Astrocyte (in vitro differentiated cells and primary cell): ENCODE measurements at regions not wholly inside any gene's neighbourhood (a gene's known extent, or its start where the extent isn't known, plus 50 kb on each side); places are given as distances from the start of the nearest gene placed in this dataset.

ENCODE experiments used
- DNase-seq: peaks from one replicate; pipeline ENCODE4 v3.0.0-alpha.2; 2010; ENCODE audit warnings: low read depth
- FAIRE-seq: peaks from 2 replicates; lab custom pipeline; 2011; peaks lifted over from hg19 to GRCh38; lab: Jason Lieb, UNC
- H2AFZ ChIP-seq: 2 replicates; pipeline ENCODE4 v1.6.0; 2012; ENCODE audit warnings: low read depth, low read length, inconsistent platforms
- H3K27ac ChIP-seq: 2 replicates; pipeline ENCODE4 v1.5.1; 2011; ENCODE audit warnings: low read depth, low read length, inconsistent platforms
- H3K27me3 ChIP-seq: 2 replicates; pipeline ENCODE4 v1.6.0; 2011; ENCODE audit warnings: low read length, inconsistent platforms; ENCODE audit not compliant: insufficient read depth
- H3K36me3 ChIP-seq: 2 replicates; pipeline ENCODE4 v1.5.1; 2011; ENCODE audit warnings: low read length, inconsistent platforms; ENCODE audit not compliant: insufficient read depth
- H3K4me1 ChIP-seq: 2 replicates; pipeline ENCODE4 v1.5.1; 2011; ENCODE audit warnings: low read length, inconsistent platforms; ENCODE audit not compliant: insufficient read depth
- H3K4me2 ChIP-seq: 2 replicates; pipeline ENCODE4 v1.6.0; 2012; ENCODE audit warnings: low read length, inconsistent platforms
- H3K4me3 ChIP-seq: 2 replicates; pipeline ENCODE4 v1.5.1; 2011; ENCODE audit warnings: low read depth, mild to moderate bottlenecking, low read length, inconsistent platforms; ENCODE audit not compliant: insufficient read depth
- H3K79me2 ChIP-seq: 2 replicates; pipeline ENCODE4 v1.6.0; 2012; ENCODE audit warnings: mild to moderate bottlenecking, low read length, inconsistent platforms; ENCODE audit not compliant: insufficient read depth
- H3K9ac ChIP-seq: 2 replicates; pipeline ENCODE4 v1.6.0; 2012; ENCODE audit warnings: mild to moderate bottlenecking, low read length, inconsistent platforms
- H3K9me3 ChIP-seq: 2 replicates; pipeline ENCODE4 v1.5.1; 2012; ENCODE audit warnings: low read depth, mild to moderate bottlenecking, low read length, inconsistent platforms; ENCODE audit not compliant: insufficient read depth
- H4K20me1 ChIP-seq: 2 replicates; pipeline ENCODE4 v1.6.0; 2012; ENCODE audit warnings: low read length, inconsistent platforms; ENCODE audit not compliant: insufficient read depth
- H3K27ac Mint-ChIP-seq: one replicate; pipeline ENCODE4 v1.8.0; 2021; ENCODE audit warnings: mild to moderate bottlenecking, mixed read lengths; ENCODE audit not compliant: unreplicated experiment
- H3K27me3 Mint-ChIP-seq: one replicate; pipeline ENCODE4 v1.8.0; 2021; ENCODE audit warnings: low read depth, mixed read lengths; ENCODE audit not compliant: unreplicated experiment
- H3K36me3 Mint-ChIP-seq: one replicate; pipeline ENCODE4 v1.8.0; 2021; ENCODE audit warnings: low read depth, mixed read lengths; ENCODE audit not compliant: unreplicated experiment
- H3K4me1 Mint-ChIP-seq: one replicate; pipeline ENCODE4 v1.8.0; 2021; ENCODE audit warnings: low read depth, mixed read lengths; ENCODE audit not compliant: unreplicated experiment
- H3K4me3 Mint-ChIP-seq: one replicate; pipeline ENCODE4 v1.8.0; 2021; ENCODE audit warnings: mild to moderate bottlenecking, moderate library complexity, mixed read lengths; ENCODE audit not compliant: unreplicated experiment
- H3K9me3 Mint-ChIP-seq: one replicate; pipeline ENCODE4 v1.8.0; 2021; ENCODE audit warnings: mild to moderate bottlenecking, mixed read lengths; ENCODE audit not compliant: unreplicated experiment
- EZH2 ChIP-seq: IDR thresholded peaks from 2 replicates; pipeline ENCODE4 v1.6.1; 2012; ENCODE audit warnings: mild to moderate bottlenecking, low read length, inconsistent platforms; ENCODE audit not compliant: insufficient read depth
- TF ChIP-seq, protein P1 (sequence below): IDR thresholded peaks from 2 replicates; pipeline ENCODE4 v1.5.1; 2011; ENCODE audit warnings: low read depth, mild to moderate bottlenecking, inconsistent platforms, low read length, moderate library complexity; ENCODE audit not compliant: insufficient read depth

- Histone ChIP-seq H2AFZ (no peak overlapping the region), H3K36me3 (no peaks in the 10 kb centered on the region), H3K27me3 (no peaks in the 10 kb centered on the region), H3K9ac (peak overlapping the region; percentile 0), H3K9me3 (no peaks in the 10 kb centered on the region), H3K4me1 (no peaks in the 10 kb centered on the region), H4K20me1 (no peaks in the 10 kb centered on the region), H3K4me2 (peak overlapping the region; percentile 33), H3K27ac (no peak overlapping the region), H3K4me3 (no peak overlapping the region), H3K79me2 (no peaks in the 10 kb centered on the region)
- H3K27ac Mint-ChIP-seq = no peak overlapping the region
- no peak overlapping the region for H3K4me3 Mint-ChIP-seq
- H3K9me3 Mint-ChIP-seq = no peaks in the 10 kb centered on the region
- peaks cover 4% of the 10 kb centered on the region for H3K4me1 Mint-ChIP-seq
- TF ChIP-seq, protein P1, sequence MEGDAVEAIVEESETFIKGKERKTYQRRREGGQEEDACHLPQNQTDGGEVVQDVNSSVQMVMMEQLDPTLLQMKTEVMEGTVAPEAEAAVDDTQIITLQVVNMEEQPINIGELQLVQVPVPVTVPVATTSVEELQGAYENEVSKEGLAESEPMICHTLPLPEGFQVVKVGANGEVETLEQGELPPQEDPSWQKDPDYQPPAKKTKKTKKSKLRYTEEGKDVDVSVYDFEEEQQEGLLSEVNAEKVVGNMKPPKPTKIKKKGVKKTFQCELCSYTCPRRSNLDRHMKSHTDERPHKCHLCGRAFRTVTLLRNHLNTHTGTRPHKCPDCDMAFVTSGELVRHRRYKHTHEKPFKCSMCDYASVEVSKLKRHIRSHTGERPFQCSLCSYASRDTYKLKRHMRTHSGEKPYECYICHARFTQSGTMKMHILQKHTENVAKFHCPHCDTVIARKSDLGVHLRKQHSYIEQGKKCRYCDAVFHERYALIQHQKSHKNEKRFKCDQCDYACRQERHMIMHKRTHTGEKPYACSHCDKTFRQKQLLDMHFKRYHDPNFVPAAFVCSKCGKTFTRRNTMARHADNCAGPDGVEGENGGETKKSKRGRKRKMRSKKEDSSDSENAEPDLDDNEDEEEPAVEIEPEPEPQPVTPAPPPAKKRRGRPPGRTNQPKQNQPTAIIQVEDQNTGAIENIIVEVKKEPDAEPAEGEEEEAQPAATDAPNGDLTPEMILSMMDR = no peak
- TF ChIP-seq EZH2 = no peak
- FAIRE-seq (peak; percentile 9), DNase-seq (peak; percentile 65)
- no peaks in the 10 kb centered on the region for H3K36me3 Mint-ChIP-seq
- no peaks in the 10 kb centered on the region for H3K27me3 Mint-ChIP-seq
Observed at GRCh38 chr3:106963442-106963841, 413.8 kb upstream of the CCDC54 start.

- Histone ChIP-seq H3K4me2 (no peak overlapping the region), H3K79me2 (no peaks in the 10 kb centered on the region), H3K9me3 (no peaks in the 10 kb centered on the region), H3K27me3 (no peaks in the 10 kb centered on the region), H3K36me3 (no peaks in the 10 kb centered on the region), H3K27ac (no peak overlapping the region), H3K9ac (no peak overlapping the region), H2AFZ (no peak overlapping the region), H4K20me1 (no peaks in the 10 kb centered on the region), H3K4me1 (no peaks in the 10 kb centered on the region), H3K4me3 (no peak overlapping the region)
- H3K9me3 Mint-ChIP-seq = no peaks in the 10 kb centered on the region
- DNase-seq (no peak), FAIRE-seq (no peak)
- H3K36me3 Mint-ChIP-seq = no peaks in the 10 kb centered on the region
- H3K4me3 Mint-ChIP-seq = no peak overlapping the region
- no peak for TF ChIP-seq EZH2
- TF ChIP-seq, protein P1 = no peak
- peaks cover 4% of the 10 kb centered on the region for H3K4me1 Mint-ChIP-seq
- H3K27ac Mint-ChIP-seq = no peak overlapping the region
- H3K27me3 Mint-ChIP-seq = no peaks in the 10 kb centered on the region
Observed at GRCh38 chr3:106965307-106965706, 411.9 kb upstream of the CCDC54 start.

GRCh38 chr3:106969596-106969995, 407.6 kb upstream of the CCDC54 start:
- H3K79me2 ChIP-seq = no peaks in the 10 kb centered on the region
- H3K9me3 ChIP-seq = no peaks in the 10 kb centered on the region
- no peaks in the 10 kb centered on the region for H3K36me3 Mint-ChIP-seq
- no peak overlapping the region for H3K4me3 Mint-ChIP-seq
- no peaks in the 10 kb centered on the region for H4K20me1 ChIP-seq
- H3K9me3 Mint-ChIP-seq = no peaks in the 10 kb centered on the region
- no peaks in the 10 kb centered on the region for H3K27me3 Mint-ChIP-seq
- FAIRE-seq (no peak), DNase-seq (no peak)
- no peaks in the 10 kb centered on the region for H3K4me1 ChIP-seq
- H3K27ac ChIP-seq = no peak overlapping the region
- H3K4me3 ChIP-seq = no peak overlapping the region
- TF ChIP-seq, protein P1 = no peak
- TF ChIP-seq EZH2 = no peak
- peaks cover 1% of the 10 kb centered on the region for H3K4me1 Mint-ChIP-seq
- H2AFZ ChIP-seq = no peak overlapping the region
- H3K36me3 ChIP-seq = no peaks in the 10 kb centered on the region
- no peaks in the 10 kb centered on the region for H3K27me3 ChIP-seq
- H3K27ac Mint-ChIP-seq = no peak overlapping the region
- no peak overlapping the region for H3K9ac ChIP-seq
- H3K4me2 ChIP-seq = no peak overlapping the region
